ENCODE measurements at regions not wholly inside any gene's neighbourhood (a gene's known extent, or its start where the extent isn't known, plus 50 kb on each side); places are given as distances from the start of the nearest gene placed in this dataset.

DNA sequence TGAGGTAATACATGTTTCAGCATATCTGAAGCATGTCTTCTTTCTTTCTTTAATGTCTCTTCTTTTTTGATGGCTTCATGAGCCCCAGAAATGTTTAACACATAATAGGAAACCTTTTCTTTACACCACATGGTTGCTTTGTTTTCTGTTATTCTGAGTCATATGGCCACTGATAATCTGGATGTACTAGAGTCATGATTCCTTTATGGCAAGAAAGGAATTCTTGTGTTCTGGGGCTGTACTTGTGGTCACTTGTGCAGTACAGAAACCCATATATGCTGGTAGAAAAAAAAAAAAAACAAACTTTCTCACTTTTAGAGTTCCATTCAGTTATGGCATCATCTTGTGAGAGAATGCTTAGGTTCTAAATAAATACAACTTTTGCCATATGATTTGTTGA is 1669.3 kb upstream of the CDH9 start:
- Histone ChIP-seq H3K27me3 (no peaks in the 10 kb centered on the region), H3K9me3 (no peaks in the 10 kb centered on the region), H3K4me3 (no peak overlapping the region), H3K36me3 (no peaks in the 10 kb centered on the region), H3K4me1 (no peaks in the 10 kb centered on the region), H3K27ac (no peak overlapping the region)
- intact Hi-C loops (cut with DNase I): no loop called here
- no peak for DNase-seq (ENCODE audit: extremely low spot score in 2 of 2)
- TF ChIP-seq, protein P1, sequence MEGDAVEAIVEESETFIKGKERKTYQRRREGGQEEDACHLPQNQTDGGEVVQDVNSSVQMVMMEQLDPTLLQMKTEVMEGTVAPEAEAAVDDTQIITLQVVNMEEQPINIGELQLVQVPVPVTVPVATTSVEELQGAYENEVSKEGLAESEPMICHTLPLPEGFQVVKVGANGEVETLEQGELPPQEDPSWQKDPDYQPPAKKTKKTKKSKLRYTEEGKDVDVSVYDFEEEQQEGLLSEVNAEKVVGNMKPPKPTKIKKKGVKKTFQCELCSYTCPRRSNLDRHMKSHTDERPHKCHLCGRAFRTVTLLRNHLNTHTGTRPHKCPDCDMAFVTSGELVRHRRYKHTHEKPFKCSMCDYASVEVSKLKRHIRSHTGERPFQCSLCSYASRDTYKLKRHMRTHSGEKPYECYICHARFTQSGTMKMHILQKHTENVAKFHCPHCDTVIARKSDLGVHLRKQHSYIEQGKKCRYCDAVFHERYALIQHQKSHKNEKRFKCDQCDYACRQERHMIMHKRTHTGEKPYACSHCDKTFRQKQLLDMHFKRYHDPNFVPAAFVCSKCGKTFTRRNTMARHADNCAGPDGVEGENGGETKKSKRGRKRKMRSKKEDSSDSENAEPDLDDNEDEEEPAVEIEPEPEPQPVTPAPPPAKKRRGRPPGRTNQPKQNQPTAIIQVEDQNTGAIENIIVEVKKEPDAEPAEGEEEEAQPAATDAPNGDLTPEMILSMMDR (IDR thresholded peaks at IDR 0.05): no peak
- no peak for TF ChIP-seq POLR2A (IDR thresholded peaks at IDR 0.05)
- no peak for TF ChIP-seq POLR2AphosphoS5 (IDR thresholded peaks at IDR 0.05; ENCODE audit: insufficient read depth in 1 of 2, low read depth in 1 of 2)

DNA sequence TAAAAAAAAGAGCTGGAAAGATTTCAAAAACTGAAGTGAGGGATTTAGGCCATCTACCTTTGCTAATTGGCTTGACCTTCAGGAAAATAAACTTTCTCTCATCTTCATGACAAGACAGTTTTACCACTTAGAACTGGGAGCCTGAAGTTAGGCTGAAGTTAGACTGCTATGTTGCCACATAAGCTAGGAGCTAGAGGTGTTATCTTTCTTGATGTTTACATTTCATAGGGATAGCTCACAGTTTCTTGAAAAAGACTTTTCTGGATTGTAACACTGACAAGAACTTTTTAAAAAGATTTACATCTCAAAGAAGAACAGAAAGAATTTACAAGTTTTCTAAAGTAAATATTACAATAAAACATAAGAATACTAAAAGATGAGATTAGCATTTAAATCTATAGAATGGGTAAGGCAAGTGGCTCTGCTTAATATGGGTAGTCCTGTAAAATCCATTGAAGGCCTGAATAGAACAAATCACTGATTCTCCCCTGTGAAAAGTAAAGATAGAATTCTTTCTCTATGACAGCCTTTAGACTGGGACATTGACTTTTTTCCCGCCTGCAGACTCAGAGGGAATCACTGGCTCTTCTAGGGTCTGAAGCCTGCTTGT is 1665.4 kb upstream of the CDH9 start:
- Histone ChIP-seq H3K36me3 (no peaks in the 10 kb centered on the region), H3K27ac (no peak overlapping the region), H3K27me3 (no peaks in the 10 kb centered on the region), H3K4me1 (no peaks in the 10 kb centered on the region), H3K9me3 (no peaks in the 10 kb centered on the region), H3K4me3 (no peak overlapping the region)
- intact Hi-C loops (cut with DNase I): no loop called here
- TF ChIP-seq, protein P1 (IDR thresholded peaks at IDR 0.05): no peak
- TF ChIP-seq POLR2A (IDR thresholded peaks at IDR 0.05): no peak
- no peak for TF ChIP-seq POLR2AphosphoS5 (IDR thresholded peaks at IDR 0.05; ENCODE audit: insufficient read depth in 1 of 2, low read depth in 1 of 2)
- no peak for DNase-seq (ENCODE audit: extremely low spot score in 2 of 2)

DNA sequence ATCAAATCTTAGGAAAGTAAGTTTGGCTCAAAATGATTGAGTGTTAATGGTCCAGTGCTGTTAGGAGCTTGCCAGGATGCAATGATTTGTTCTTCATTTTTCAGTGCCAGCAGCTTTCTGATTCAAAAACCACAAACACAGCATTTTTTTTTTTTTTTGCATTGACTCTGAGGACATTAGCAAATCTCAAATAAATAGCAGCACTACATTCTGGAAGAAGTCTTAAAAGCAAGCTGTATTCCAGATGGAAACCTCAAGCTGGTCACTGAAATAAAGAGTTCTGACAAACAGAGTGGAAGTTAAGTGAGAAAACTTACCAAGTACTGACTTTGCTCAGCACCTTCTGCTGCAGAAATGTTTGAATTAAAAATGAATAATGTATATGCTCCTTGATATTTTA is 1653.1 kb upstream of the CDH9 start:
- DNase-seq (ENCODE audit: extremely low spot score in 2 of 2): no peak

DNA sequence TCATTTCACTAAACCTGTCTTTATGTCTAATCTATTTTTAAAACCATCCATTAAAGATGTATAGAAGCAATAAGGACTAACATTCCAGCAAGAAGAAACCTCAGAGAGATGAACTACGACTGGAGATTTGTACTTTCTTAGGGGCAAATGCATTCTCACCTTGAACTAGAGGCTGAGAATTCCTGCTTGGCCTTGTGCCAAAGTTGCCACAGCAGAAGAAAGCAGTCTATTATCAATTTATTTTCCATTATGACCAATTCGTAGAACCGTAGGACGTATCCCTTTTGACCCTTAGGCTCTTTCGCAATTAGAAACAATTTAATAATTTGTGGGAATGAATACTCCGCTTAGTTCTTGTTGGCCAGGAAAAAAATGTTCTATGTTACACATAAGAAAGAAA is 1647.4 kb upstream of the CDH9 start:
- H3K27ac ChIP-seq: no peak overlapping the region
- no peaks in the 10 kb centered on the region for H3K9me3 ChIP-seq
- H3K4me3 ChIP-seq: no peak overlapping the region
- H3K4me1 ChIP-seq: no peaks in the 10 kb centered on the region
- intact Hi-C loops (cut with DNase I): no loop called here
- H3K27me3 ChIP-seq: no peaks in the 10 kb centered on the region
- H3K36me3 ChIP-seq: no peaks in the 10 kb centered on the region
- no peak for DNase-seq (ENCODE audit: extremely low spot score in 2 of 2)
- TF ChIP-seq POLR2AphosphoS5 (IDR thresholded peaks at IDR 0.05; ENCODE audit: insufficient read depth in 1 of 2, low read depth in 1 of 2) (no peak), POLR2A (IDR thresholded peaks at IDR 0.05) (no peak)
- TF ChIP-seq, protein P1 (IDR thresholded peaks at IDR 0.05): no peak

More for the DNA sequence above, 1653.1 kb upstream of the CDH9 start:
- Histone ChIP-seq H3K9me3 (no peaks in the 10 kb centered on the region), H3K4me1 (no peaks in the 10 kb centered on the region), H3K27ac (no peak overlapping the region), H3K4me3 (no peak overlapping the region), H3K36me3 (no peaks in the 10 kb centered on the region), H3K27me3 (no peaks in the 10 kb centered on the region)
- intact Hi-C loops (cut with DNase I): no loop called here
- no peak for TF ChIP-seq POLR2A (IDR thresholded peaks at IDR 0.05)
- TF ChIP-seq, protein P1 (IDR thresholded peaks at IDR 0.05): no peak
- no peak for TF ChIP-seq POLR2AphosphoS5 (IDR thresholded peaks at IDR 0.05; ENCODE audit: insufficient read depth in 1 of 2, low read depth in 1 of 2)

DNA sequence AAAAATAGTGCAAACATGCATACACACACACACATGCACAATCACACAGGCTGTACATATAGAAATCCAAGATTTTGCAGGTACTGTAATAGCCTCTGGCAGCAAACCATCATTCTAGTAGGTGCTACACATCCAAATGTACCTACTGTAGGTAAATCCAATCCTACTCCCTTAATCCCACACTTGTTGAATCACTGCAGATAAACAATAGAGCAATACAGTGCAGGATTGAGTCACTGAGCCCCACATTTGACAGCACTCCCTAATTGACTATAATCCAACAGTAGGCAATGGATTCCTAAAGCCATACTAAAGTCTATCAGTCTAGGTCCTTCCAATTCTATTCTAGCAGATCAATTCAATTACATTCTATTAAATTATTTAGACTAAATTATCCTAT is 1640.5 kb upstream of the CDH9 start:
- no peaks in the 10 kb centered on the region for H3K27me3 ChIP-seq
- H3K9me3 ChIP-seq: no peaks in the 10 kb centered on the region
- H3K27ac ChIP-seq: no peak overlapping the region
- no peaks in the 10 kb centered on the region for H3K4me1 ChIP-seq
- intact Hi-C loops (cut with DNase I): no loop called here
- TF ChIP-seq POLR2AphosphoS5 (IDR thresholded peaks at IDR 0.05; ENCODE audit: insufficient read depth in 1 of 2, low read depth in 1 of 2): no peak
- no peak overlapping the region for H3K4me3 ChIP-seq
- no peak for DNase-seq (ENCODE audit: extremely low spot score in 2 of 2)
- H3K36me3 ChIP-seq: no peaks in the 10 kb centered on the region
